ENCODE measurements at regions not wholly inside any gene's neighbourhood (a gene's known extent, or its start where the extent isn't known, plus 50 kb on each side); places are given as distances from the start of the nearest gene placed in this dataset.

- H3K36me3 ChIP-seq, result no peaks in the 10 kb centered on the region
- 92% methylated on average over 4 of the region's 4 CpGs for WGBS
- DNase-seq (ENCODE audit: extremely low spot score), result no peak
- TF ChIP-seq EP300 (IDR thresholded peaks at IDR 0.05) (no peak), POLR2A (IDR thresholded peaks at IDR 0.05; ENCODE audit: low read depth) (no peak), POLR2AphosphoS5 (IDR thresholded peaks at IDR 0.05) (no peak), CTCF (IDR thresholded peaks at IDR 0.05) (no peak)
- H3K4me1 ChIP-seq, result peaks cover 0 to 7% (median 6%) of the 10 kb centered on the region in 4 donors
- no peak overlapping the region for H3K27ac ChIP-seq (replicated peaks in 1 of 4)
- H3K9me3 ChIP-seq, result no peaks in the 10 kb centered on the region
- no peak overlapping the region for H3K4me3 ChIP-seq
- H3K27me3 ChIP-seq, result no peaks in the 10 kb centered on the region
- intact Hi-C loops (cut with DNase I), result no loop called here
Observed at GRCh38 chr4:141410839-141411238, 190.1 kb downstream of the ZNF330 start.

GRCh38 chr4:141411936-141412335 lies 191.2 kb downstream of the ZNF330 start:
- 100% methylated on average over 1 of the region's 1 CpG for WGBS
- Histone ChIP-seq H3K4me1 (peaks cover 0 to 18% (median 15%) of the 10 kb centered on the region in 4 donors), H3K9me3 (no peaks in the 10 kb centered on the region), H3K4me3 (no peak overlapping the region), H3K27me3 (no peaks in the 10 kb centered on the region), H3K27ac (replicated peaks in 1 of 4) (no peak overlapping the region), H3K36me3 (no peaks in the 10 kb centered on the region)
- intact Hi-C loops (cut with DNase I), result no loop called here
- TF ChIP-seq POLR2AphosphoS5 (IDR thresholded peaks at IDR 0.05) (no peak), POLR2A (IDR thresholded peaks at IDR 0.05; ENCODE audit: low read depth) (no peak), EP300 (IDR thresholded peaks at IDR 0.05) (no peak), CTCF (IDR thresholded peaks at IDR 0.05) (no peak)
- DNase-seq (ENCODE audit: extremely low spot score), result no peak

- no peaks in the 10 kb centered on the region for H3K36me3 ChIP-seq
- WGBS, result 65% methylated on average over 2 of the region's 2 CpGs
- H3K27me3 ChIP-seq, result no peaks in the 10 kb centered on the region
- H3K4me3 ChIP-seq, result no peak overlapping the region
- DNase-seq (ENCODE audit: extremely low spot score), result no peak
- H3K9me3 ChIP-seq, result no peaks in the 10 kb centered on the region
- TF ChIP-seq POLR2AphosphoS5 (IDR thresholded peaks at IDR 0.05) (no peak), CTCF (IDR thresholded peaks at IDR 0.05) (no peak), EP300 (IDR thresholded peaks at IDR 0.05) (no peak), POLR2A (IDR thresholded peaks at IDR 0.05; ENCODE audit: low read depth) (no peak)
- H3K4me1 ChIP-seq, result peaks cover 0 to 24% (median 20%) of the 10 kb centered on the region in 4 donors
- intact Hi-C loops (cut with DNase I), result no loop called here
- no peak overlapping the region for H3K27ac ChIP-seq (replicated peaks in 1 of 4)
Observed at GRCh38 chr4:141413366-141413765, 192.7 kb downstream of the ZNF330 start.

GRCh38 chr4:141415651-141416050 lies 195.0 kb downstream of the ZNF330 start:
- Histone ChIP-seq H3K27ac (replicated peaks in 1 of 4) (no peak overlapping the region), H3K27me3 (no peaks in the 10 kb centered on the region), H3K4me1 (peaks cover 0 to 24% (median 20%) of the 10 kb centered on the region in 4 donors), H3K36me3 (no peaks in the 10 kb centered on the region), H3K4me3 (no peak overlapping the region), H3K9me3 (no peaks in the 10 kb centered on the region)
- WGBS, result 51% methylated on average over 2 of the region's 2 CpGs
- TF ChIP-seq EP300 (IDR thresholded peaks at IDR 0.05) (no peak), CTCF (IDR thresholded peaks at IDR 0.05) (no peak), POLR2AphosphoS5 (IDR thresholded peaks at IDR 0.05) (no peak)
- no peak for DNase-seq (ENCODE audit: extremely low spot score)
- intact Hi-C loops (cut with DNase I), result no loop called here

GRCh38 chr4:141416219-141416618 lies 195.5 kb downstream of the ZNF330 start:
- peaks cover 0 to 24% (median 20%) of the 10 kb centered on the region in 4 donors for H3K4me1 ChIP-seq
- H3K27ac ChIP-seq (replicated peaks in 1 of 4), result no peak overlapping the region
- 22% methylated on average over 2 of the region's 2 CpGs for WGBS
- no peaks in the 10 kb centered on the region for H3K36me3 ChIP-seq
- intact Hi-C loops (cut with DNase I), result no loop called here
- no peak overlapping the region for H3K4me3 ChIP-seq
- no peak for TF ChIP-seq POLR2AphosphoS5 (IDR thresholded peaks at IDR 0.05)
- TF ChIP-seq CTCF (IDR thresholded peaks at IDR 0.05), result no peak
- TF ChIP-seq EP300 (IDR thresholded peaks at IDR 0.05), result no peak
- no peak for TF ChIP-seq POLR2A (IDR thresholded peaks at IDR 0.05; ENCODE audit: low read depth)
- DNase-seq (ENCODE audit: extremely low spot score), result no peak
- H3K27me3 ChIP-seq, result no peaks in the 10 kb centered on the region
- H3K9me3 ChIP-seq, result no peaks in the 10 kb centered on the region
